ENCODE measurements at regions not wholly inside any gene's neighbourhood (a gene's known extent, or its start where the extent isn't known, plus 50 kb on each side); places are given as distances from the start of the nearest gene placed in this dataset.
"Not testable (repeated sequence)": the region's sequence is repeated elsewhere in the genome, so short reads cannot be mapped to it uniquely, and the experiment has no call there.

DNA sequence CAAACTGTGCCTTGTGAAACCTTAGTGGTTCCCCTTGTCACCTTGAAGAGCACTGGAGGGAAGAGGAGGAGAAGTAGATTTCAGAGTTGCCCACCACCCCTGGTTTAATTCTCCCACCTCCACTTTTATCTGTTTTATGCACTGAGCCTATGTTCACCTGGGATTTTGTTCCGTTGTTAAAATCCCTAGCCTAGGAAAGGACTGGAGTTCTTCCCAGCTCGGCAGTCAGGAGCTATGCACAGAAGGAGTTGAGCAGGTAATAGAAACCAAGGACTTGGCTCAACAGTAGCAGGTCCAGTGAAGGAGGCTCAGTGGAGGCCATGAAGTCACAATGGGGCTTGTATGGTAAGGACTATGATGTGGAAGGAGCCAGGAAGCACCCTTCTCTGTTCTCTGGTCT, 182.4 kb upstream of the ADRA1D start:
- H3K4me2 ChIP-seq, result no peak overlapping the region
- WGBS (ENCODE audit: missing lambda C conversion rate), result 71% methylated on average over 2 of the region's 2 CpGs
- FAIRE-seq (no peak), ATAC-seq (no peak; a peak in 1 of 6 replicates), DNase-seq (ENCODE audit: low read depth in 1 of 2, low spot score in 1 of 2) (no peak)
- no peaks in the 10 kb centered on the region for H3K9me3 ChIP-seq
- ChIA-PET POLR2A (no interaction called here), CTCF (interaction anchor here (0.6 kb wide), 1 partner anchor 95 kb away, joined by 3 read pairs; no protein-coding TSS in a partner anchor)
- no peak overlapping the region for H3K27ac ChIP-seq
- no peak overlapping the region for H3K4me3 ChIP-seq
- H3K4me1 ChIP-seq, result no peaks in the 10 kb centered on the region
- TF ChIP-seq CHD4 (IDR thresholded peaks at IDR 0.05; ENCODE audit: borderline replicate concordance) (no peak), POLR2A (IDR thresholded peaks at IDR 0.05; ENCODE audit: low read length) (no peak), TFCP2L1 (CRISPR knock-in tag; IDR thresholded peaks at IDR 0.05) (no peak), RFX5 (IDR thresholded peaks at IDR 0.05) (no peak), KDM5A (IDR thresholded peaks at IDR 0.05) (no peak), ESRRA (IDR thresholded peaks at IDR 0.05; ENCODE audit: borderline replicate concordance, low read length) (no peak), CEBPB (IDR thresholded peaks at IDR 0.05) (no peak), RAD21 (conservative IDR thresholded peaks at IDR 0.05 in 1 of 2, IDR thresholded peaks at IDR 0.05 in 1 of 2) (no peak)

DNA sequence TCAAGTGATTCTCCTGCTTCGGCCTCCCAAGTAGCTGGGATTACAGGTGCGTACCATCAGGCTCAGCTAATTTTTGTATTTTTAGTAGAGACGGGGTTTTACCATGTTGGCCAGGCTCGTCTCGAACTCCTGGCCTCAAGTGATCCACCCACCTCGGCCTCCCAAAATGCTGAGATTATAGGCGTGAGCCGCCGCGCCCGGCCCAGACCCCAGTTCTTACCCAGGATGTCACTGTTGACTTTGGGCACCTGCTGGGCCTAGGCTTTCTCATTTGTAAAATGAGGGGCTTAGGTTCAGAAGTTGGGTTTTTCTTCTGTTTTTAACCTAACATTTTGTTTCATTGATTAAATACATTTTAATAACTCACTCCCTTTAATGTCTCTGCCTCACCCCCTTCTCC, 181.7 kb upstream of the ADRA1D start:
- ATAC-seq; FAIRE-seq; H3K4me1 ChIP-seq; DNase-seq (ENCODE audit: low read depth in 1 of 2, low spot score in 1 of 2); H3K4me3 ChIP-seq; H3K9me3 ChIP-seq; POLR2A ChIA-PET; H3K27ac ChIP-seq; H3K4me2 ChIP-seq: not testable (repeated sequence)
- CTCF ChIA-PET, result interaction anchor here (0.7 kb wide), 1 partner anchor 140 kb away, joined by 3 read pairs; no protein-coding TSS in a partner anchor
- 82% methylated on average over 11 of the region's 11 CpGs for WGBS (ENCODE audit: missing lambda C conversion rate)

DNA sequence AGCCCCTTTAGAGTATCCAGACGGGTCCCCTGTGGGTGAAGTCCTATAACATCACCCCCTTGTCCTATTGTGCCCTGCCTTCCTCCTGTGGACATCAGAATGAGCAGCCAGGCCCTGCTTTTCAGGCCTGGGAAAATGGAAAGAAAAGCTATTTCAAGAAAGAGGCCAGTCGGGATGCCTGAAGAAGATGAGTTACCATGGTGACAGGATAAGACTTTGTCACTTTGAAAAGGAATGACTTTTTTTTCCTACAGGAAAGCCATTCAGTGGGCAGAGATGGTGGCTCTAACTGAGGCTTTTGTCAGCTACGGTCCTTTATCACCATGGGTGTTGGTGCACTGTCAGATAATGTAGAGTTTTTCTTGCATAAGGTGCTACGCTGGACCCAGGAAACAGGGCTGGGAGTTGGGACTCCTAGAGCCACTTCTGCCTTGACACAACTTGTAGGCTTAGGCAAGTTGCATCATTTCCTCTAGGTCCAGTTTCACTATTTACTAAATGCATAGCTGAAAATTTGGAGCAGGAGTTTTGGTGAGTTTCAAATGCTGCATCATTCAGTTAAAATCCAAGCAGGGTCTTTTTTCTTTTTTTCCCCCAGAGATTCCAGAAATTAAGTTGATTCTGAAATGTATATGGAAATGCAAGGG, 179.0 kb upstream of the ADRA1D start:
- ChIA-PET CTCF (interaction anchor here (1.1 to 1.2 kb wide), 2 partner anchors 11 to 17 kb away, joined by 3 to 5 read pairs; no protein-coding TSS in a partner anchor), POLR2A (no interaction called here)
- WGBS (ENCODE audit: missing lambda C conversion rate), result 69% methylated on average over 4 of the region's 4 CpGs
- Histone ChIP-seq H3K27ac (no peak overlapping the region), H3K4me2 (no peak overlapping the region), H3K9me3 (no peaks in the 10 kb centered on the region), H3K4me3 (no peak overlapping the region), H3K4me1 (no peaks in the 10 kb centered on the region)
- FAIRE-seq (no peak), DNase-seq (ENCODE audit: low read depth in 1 of 2, low spot score in 1 of 2) (no peak), ATAC-seq (no peak)
- TF ChIP-seq SREBF2 (IDR thresholded peaks at IDR 0.05), result no peak
- no peak for TF ChIP-seq ELK1 (IDR thresholded peaks at IDR 0.05; ENCODE audit: low read depth, low read length)

DNA sequence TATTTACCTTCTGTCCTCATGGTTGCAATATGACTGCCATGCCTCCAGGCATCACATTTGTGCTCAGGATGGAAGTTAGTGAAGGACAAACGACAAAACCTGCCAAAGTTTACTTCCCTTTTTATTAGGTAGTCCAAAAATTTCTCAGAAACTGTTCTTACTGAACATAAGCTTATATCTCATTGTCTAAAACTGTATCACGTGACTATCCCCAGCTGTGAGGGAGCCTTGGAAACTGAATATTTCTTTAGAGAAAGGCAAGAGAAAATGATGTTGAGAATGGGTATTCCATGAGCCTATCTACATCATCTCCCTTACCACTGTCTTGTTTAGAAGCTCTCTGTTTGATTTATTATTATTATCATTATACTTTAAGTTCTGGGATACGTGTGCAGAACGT, 169.1 kb upstream of the ADRA1D start:
- DNase-seq (ENCODE audit: low read depth in 1 of 2, low spot score in 1 of 2) (no peak), ATAC-seq (no peak), FAIRE-seq (peak; percentile 51)
- Histone ChIP-seq H3K4me3 (no peak overlapping the region), H3K4me1 (no peaks in the 10 kb centered on the region), H3K9me3 (no peaks in the 10 kb centered on the region), H3K27ac (no peak overlapping the region), H3K4me2 (no peak overlapping the region)
- no peak for TF ChIP-seq KDM5A (IDR thresholded peaks at IDR 0.05)
- TF ChIP-seq CHD2 (IDR thresholded peaks at IDR 0.05; ENCODE audit: low read length, partially characterized antibody), result no peak
- TF ChIP-seq POLR2A (IDR thresholded peaks at IDR 0.05; ENCODE audit: low read length), result no peak
- TF ChIP-seq KDM1A (IDR thresholded peaks at IDR 0.05; ENCODE audit: low read depth), result no peak
- TF ChIP-seq CBX8 (IDR thresholded peaks at IDR 0.05), result no peak
- TF ChIP-seq RFX5 (IDR thresholded peaks at IDR 0.05), result no peak
- TF ChIP-seq FOSL2 (IDR thresholded peaks at IDR 0.05), result no peak
- TF ChIP-seq FOSL2 (CRISPR knock-in tag; IDR thresholded peaks at IDR 0.05), result no peak
- TF ChIP-seq ZC3H11A (IDR thresholded peaks at IDR 0.05), result no peak
- no peak for TF ChIP-seq PBX3 (IDR thresholded peaks at IDR 0.05)
- 66% methylated on average over 4 of the region's 4 CpGs for WGBS (ENCODE audit: missing lambda C conversion rate)
- CTCF ChIA-PET, result interaction anchor here (1.1 to 1.5 kb wide), 4 partner anchors 9 to 174 kb away, joined by 3 to 6 read pairs (median 3); no protein-coding TSS in a partner anchor
- POLR2A ChIA-PET, result no interaction called here

Measured in A549 (cell line).